ENCODE measurements at regions not wholly inside any gene's neighbourhood (a gene's known extent, or its start where the extent isn't known, plus 50 kb on each side); places are given as distances from the start of the nearest gene placed in this dataset.

DNA sequence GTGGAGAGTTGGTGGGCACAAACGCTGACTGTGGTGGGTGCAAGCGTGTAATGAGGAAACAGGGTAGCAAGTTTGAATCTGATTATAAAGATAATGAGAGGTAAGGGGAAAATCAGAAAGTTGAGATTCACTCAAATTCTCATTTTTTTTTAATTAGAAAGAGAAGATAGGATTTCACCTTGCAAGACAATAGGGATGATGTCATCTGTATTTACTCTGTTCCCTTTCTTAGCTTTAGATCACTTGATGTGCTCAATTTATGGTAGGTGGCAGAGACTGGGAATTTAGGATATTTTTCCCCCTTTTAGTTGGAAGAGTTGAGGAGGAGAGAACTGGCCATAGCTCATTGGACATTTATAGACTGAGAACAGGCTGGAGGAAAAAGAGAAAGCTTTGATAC is 363.6 kb downstream of the AEBP2 start:
- intact Hi-C loops (cut with micrococcal nuclease) = no loop called here
- ATAC-seq = no peak

More for the DNA sequence above, 363.6 kb downstream of the AEBP2 start:
- WGBS (ENCODE audit: insufficient coverage, low coverage, missing lambda C conversion rate) = 0% methylated on average over 2 of the region's 2 CpGs
- DNase-seq (ENCODE audit: extremely low read depth in 1 of 4, low spot score in 3 of 4) (no peak), FAIRE-seq (no peak)
- Histone ChIP-seq H3K4me1 (replicated peaks in 1 of 2; ENCODE audit: control insufficient read depth in 2 of 2, insufficient read depth in 2 of 2, low read length in 2 of 2) (no peaks in the 10 kb centered on the region), H3K4me3 (no peak overlapping the region), H3K4me2 (ENCODE audit: insufficient read depth, low read length) (no peak overlapping the region), H3K79me2 (ENCODE audit: control insufficient read depth, insufficient read depth, low read length) (no peaks in the 10 kb centered on the region), H3K36me3 (ENCODE audit: control insufficient read depth, insufficient read depth, low read length) (no peaks in the 10 kb centered on the region), H3K27me3 (ENCODE audit: control insufficient read depth in 2 of 2, insufficient read depth in 2 of 2, low read length in 2 of 2) (no peaks in the 10 kb centered on the region), H3K27ac (ENCODE audit: extremely low read depth, low read depth, low read length) (no peak overlapping the region), H3K9ac (ENCODE audit: insufficient read depth in 1 of 2, low read depth in 2 of 2, low read length in 2 of 2) (no peak overlapping the region), H2AFZ (ENCODE audit: low read depth, low read length) (no peak overlapping the region), H3K9me1 (ENCODE audit: control insufficient read depth, insufficient read depth, low read length) (no peaks in the 10 kb centered on the region), H4K20me1 (replicated peaks; ENCODE audit: control insufficient read depth, insufficient read depth, low read length) (no peaks in the 10 kb centered on the region), H3K9me3 (replicated peaks; ENCODE audit: control insufficient read depth, insufficient read depth, low read depth, low read length) (no peaks in the 10 kb centered on the region)
- in situ Hi-C loops (cut with MboI) = no loop called here
- BruUV-seq (replicated peaks) = no TSS peak
- no peak for TF ChIP-seq ZNF76 (CRISPR knock-in tag; IDR thresholded peaks at IDR 0.05; ENCODE audit: borderline replicate concordance)
- TF ChIP-seq SUPT5H (IDR thresholded peaks at IDR 0.05) = no peak
- TF ChIP-seq FOXK1 (CRISPR knock-in tag; IDR thresholded peaks at IDR 0.05; ENCODE audit: borderline replicate concordance) = no peak
- TF ChIP-seq NELFE (IDR thresholded peaks at IDR 0.05; ENCODE audit: insufficient read depth, insufficient read length) = no peak
- no peak for TF ChIP-seq SLC30A9 (CRISPR knock-in tag; IDR thresholded peaks at IDR 0.05)
- no peak for TF ChIP-seq PCBP2 (IDR thresholded peaks at IDR 0.05; ENCODE audit: low read depth, low read length, poor library complexity, severe bottlenecking)
- TF ChIP-seq SIRT6 (IDR thresholded peaks at IDR 0.05; ENCODE audit: low read depth, low read length) = no peak
- TF ChIP-seq ATF7 (IDR thresholded peaks at IDR 0.05) = no peak
- TF ChIP-seq HMGXB4 (CRISPR knock-in tag; IDR thresholded peaks at IDR 0.05) = no peak
- no peak for TF ChIP-seq POU5F1 (IDR thresholded peaks at IDR 0.05; ENCODE audit: borderline replicate concordance, low read depth, low read length, partially characterized antibody)
- ChIA-PET POLR2A (no interaction called here), CTCF (ENCODE audit: low intra/inter-chr PET ratio) (no interaction called here)

Data from K562 (cell line).